ENCODE measurements at regions not wholly inside any gene's neighbourhood (a gene's known extent, or its start where the extent isn't known, plus 50 kb on each side); places are given as distances from the start of the nearest gene placed in this dataset.

- in situ Hi-C loops (cut with HindIII; ENCODE audit: low sequenced_read_pairs) = no loop called here
- no peak overlapping the region for H3K4me3 ChIP-seq (ENCODE audit: low read depth, low read length)
- no peak for DNase-seq (ENCODE audit: low read depth)
- no peak for TF ChIP-seq CTCF (IDR thresholded peaks at IDR 0.05; ENCODE audit: low read depth, low read length, missing control alignments)
Observed at GRCh38 chr9:88026118-88026479, 51.8 kb upstream of the CDK20 start.

GRCh38 chr9:88025411-88026117 lies 51.2 kb upstream of the CDK20 start:
- in situ Hi-C loops (cut with HindIII; ENCODE audit: low sequenced_read_pairs) = no loop called here
- DNase-seq (ENCODE audit: low read depth) = no peak
- no peak overlapping the region for H3K4me3 ChIP-seq (ENCODE audit: low read depth, low read length)
- TF ChIP-seq CTCF (IDR thresholded peaks at IDR 0.05; ENCODE audit: low read depth, low read length, missing control alignments) = no peak

GRCh38 chr9:88024896-88025295 lies 50.6 kb upstream of the CDK20 start:
- no peak for TF ChIP-seq CTCF (IDR thresholded peaks at IDR 0.05; ENCODE audit: low read depth, low read length, missing control alignments)
- no peak for DNase-seq (ENCODE audit: low read depth)
- in situ Hi-C loops (cut with HindIII; ENCODE audit: low sequenced_read_pairs) = no loop called here
- H3K4me3 ChIP-seq (ENCODE audit: low read depth, low read length) = no peak overlapping the region

Measured in astrocyte of the cerebellum (primary cell).